ENCODE measurements at regions not wholly inside any gene's neighbourhood (a gene's known extent, or its start where the extent isn't known, plus 50 kb on each side); places are given as distances from the start of the nearest gene placed in this dataset.

- TF ChIP-seq EP300 (IDR thresholded peaks at IDR 0.05) (no peak), POLR2A (IDR thresholded peaks at IDR 0.05) (no peak), CTCF (IDR thresholded peaks at IDR 0.05) (no peak)
These were observed 212.0 kb upstream of the ID2 start for GRCh38 chr2:8469709-8470493.
